ENCODE measurements at regions not wholly inside any gene's neighbourhood (a gene's known extent, or its start where the extent isn't known, plus 50 kb on each side); places are given as distances from the start of the nearest gene placed in this dataset.
"Not testable (repeated sequence)": the region's sequence is repeated elsewhere in the genome, so short reads cannot be mapped to it uniquely, and the experiment has no call there.

GRCh38 chr2:90105142-90105541 lies 1413.7 kb downstream of the RPIA start:
- H3K4me3 ChIP-seq (ENCODE audit: low read depth, low read length); H3K27ac ChIP-seq; H2AFZ ChIP-seq; H3K79me2 ChIP-seq; H3K9ac ChIP-seq; H3K4me1 ChIP-seq; H3K36me3 ChIP-seq (ENCODE audit: control insufficient read depth, insufficient read depth, low read length); H3K4me2 ChIP-seq (ENCODE audit: low read length); H3K27me3 ChIP-seq (ENCODE audit: control insufficient read depth, insufficient read depth, low read length); H3K9me3 ChIP-seq (ENCODE audit: control insufficient read depth, low read length): not testable (repeated sequence)

DNA sequence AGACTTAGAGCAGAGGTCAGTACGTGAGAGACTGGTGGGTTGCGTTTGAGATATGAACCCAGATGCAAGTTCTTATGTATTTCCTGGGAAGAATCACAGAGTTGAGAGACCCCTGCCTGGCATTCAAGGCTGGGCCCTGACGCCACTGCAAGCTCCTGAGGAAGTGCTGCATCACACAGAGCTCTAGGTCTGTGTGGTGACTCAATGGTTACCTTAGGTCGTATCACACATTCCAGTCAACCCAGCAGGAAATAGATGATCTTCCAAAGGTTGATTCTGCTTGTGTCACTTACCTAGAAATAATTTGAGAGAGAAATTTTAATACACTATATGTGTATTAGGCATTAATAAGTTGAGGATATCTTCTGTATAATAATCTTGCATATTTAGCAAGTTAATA lies 1431.9 kb downstream of the RPIA start:
- not testable (repeated sequence) for H3K4me3 ChIP-seq (ENCODE audit: low read depth, low read length); H3K9ac ChIP-seq; H3K36me3 ChIP-seq (ENCODE audit: control insufficient read depth, insufficient read depth, low read length); H3K4me2 ChIP-seq (ENCODE audit: low read length); H3K9me3 ChIP-seq (ENCODE audit: control insufficient read depth, low read length); H3K27me3 ChIP-seq (ENCODE audit: control insufficient read depth, insufficient read depth, low read length); H3K79me2 ChIP-seq; H2AFZ ChIP-seq; H3K4me1 ChIP-seq; H3K27ac ChIP-seq

DNA sequence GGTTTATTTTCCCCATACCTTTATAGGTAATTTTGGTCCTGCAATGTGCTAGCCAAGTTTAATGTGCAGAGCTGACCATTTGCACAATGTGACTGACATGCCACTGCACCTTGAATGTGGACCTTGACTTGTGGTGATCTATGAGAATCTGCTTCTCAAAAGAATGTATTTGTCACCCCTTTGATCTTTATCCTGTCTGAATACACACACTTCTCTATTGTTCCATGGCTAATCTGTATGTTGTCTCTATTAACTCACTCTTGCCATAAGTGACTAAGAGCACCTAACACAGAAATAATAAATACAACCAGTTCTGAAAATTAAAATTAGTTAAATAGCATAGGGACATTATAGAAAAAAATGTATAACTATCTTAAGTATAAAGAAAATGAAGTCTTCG lies 1447.6 kb downstream of the RPIA start:
- not testable (repeated sequence) for H3K4me3 ChIP-seq (ENCODE audit: low read depth, low read length); H3K4me2 ChIP-seq (ENCODE audit: low read length)

GRCh38 chr2:90141558-90141957 lies 1450.1 kb downstream of the RPIA start:
- not testable (repeated sequence) for H3K27ac ChIP-seq; H3K4me1 ChIP-seq; H3K9ac ChIP-seq; H3K4me2 ChIP-seq (ENCODE audit: low read length); H3K4me3 ChIP-seq (ENCODE audit: low read depth, low read length); H3K79me2 ChIP-seq; H3K36me3 ChIP-seq (ENCODE audit: control insufficient read depth, insufficient read depth, low read length); H2AFZ ChIP-seq; H3K9me3 ChIP-seq (ENCODE audit: control insufficient read depth, low read length); H3K27me3 ChIP-seq (ENCODE audit: control insufficient read depth, insufficient read depth, low read length)

More for the DNA sequence above, 1447.6 kb downstream of the RPIA start:
- H3K36me3 ChIP-seq (ENCODE audit: control insufficient read depth, insufficient read depth, low read length); H3K9ac ChIP-seq; H3K27me3 ChIP-seq (ENCODE audit: control insufficient read depth, insufficient read depth, low read length); H3K27ac ChIP-seq; H3K4me1 ChIP-seq; H3K9me3 ChIP-seq (ENCODE audit: control insufficient read depth, low read length); H3K79me2 ChIP-seq; H2AFZ ChIP-seq: not testable (repeated sequence)

DNA sequence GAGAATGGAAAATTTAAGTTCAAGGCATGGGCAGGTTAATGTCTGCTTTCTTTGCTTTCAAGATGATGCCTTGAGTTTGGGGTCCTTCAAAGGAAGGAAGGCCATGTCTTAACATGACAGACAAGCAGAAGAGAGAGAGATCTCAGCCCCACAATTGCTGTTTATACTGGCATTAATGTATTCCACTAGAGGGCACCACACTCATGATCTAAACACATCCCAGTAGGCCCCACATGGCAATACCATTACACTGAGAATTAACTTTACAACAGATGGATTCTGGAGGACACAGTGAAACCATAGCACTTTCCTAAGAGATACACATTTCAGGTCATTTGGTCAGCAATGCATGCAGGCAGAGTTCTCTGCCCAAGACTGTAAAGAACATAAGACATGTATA lies 1460.3 kb downstream of the RPIA start:
- not testable (repeated sequence) for H3K4me1 ChIP-seq; H3K79me2 ChIP-seq; H3K4me2 ChIP-seq (ENCODE audit: low read length); H3K27ac ChIP-seq; H3K4me3 ChIP-seq (ENCODE audit: low read depth, low read length); H3K27me3 ChIP-seq (ENCODE audit: control insufficient read depth, insufficient read depth, low read length); H3K36me3 ChIP-seq (ENCODE audit: control insufficient read depth, insufficient read depth, low read length); H3K9me3 ChIP-seq (ENCODE audit: control insufficient read depth, low read length); H3K9ac ChIP-seq; H2AFZ ChIP-seq

- H3K27me3 ChIP-seq (ENCODE audit: control insufficient read depth, insufficient read depth, low read length); H3K79me2 ChIP-seq; H3K4me1 ChIP-seq; H3K36me3 ChIP-seq (ENCODE audit: control insufficient read depth, insufficient read depth, low read length); H3K9ac ChIP-seq; H3K9me3 ChIP-seq (ENCODE audit: control insufficient read depth, low read length); H2AFZ ChIP-seq; H3K27ac ChIP-seq; H3K4me2 ChIP-seq (ENCODE audit: low read length); H3K4me3 ChIP-seq (ENCODE audit: low read depth, low read length): not testable (repeated sequence)
Measured at GRCh38 chr2:90170978-90171377, 1479.5 kb downstream of the RPIA start.

DNA sequence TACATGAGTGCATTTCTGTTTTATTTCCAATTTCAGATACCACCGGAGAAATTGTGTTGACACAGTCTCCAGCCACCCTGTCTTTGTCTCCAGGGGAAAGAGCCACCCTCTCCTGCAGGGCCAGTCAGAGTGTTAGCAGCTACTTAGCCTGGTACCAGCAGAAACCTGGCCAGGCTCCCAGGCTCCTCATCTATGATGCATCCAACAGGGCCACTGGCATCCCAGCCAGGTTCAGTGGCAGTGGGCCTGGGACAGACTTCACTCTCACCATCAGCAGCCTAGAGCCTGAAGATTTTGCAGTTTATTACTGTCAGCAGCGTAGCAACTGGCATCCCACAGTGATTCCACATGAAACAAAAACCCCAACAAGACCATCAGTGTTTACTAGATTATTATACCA lies 1481.6 kb downstream of the RPIA start:
- H3K9ac ChIP-seq; H3K27me3 ChIP-seq (ENCODE audit: control insufficient read depth, insufficient read depth, low read length); H3K79me2 ChIP-seq; H3K4me2 ChIP-seq (ENCODE audit: low read length); H3K36me3 ChIP-seq (ENCODE audit: control insufficient read depth, insufficient read depth, low read length); H3K4me1 ChIP-seq; H3K4me3 ChIP-seq (ENCODE audit: low read depth, low read length); H2AFZ ChIP-seq; H3K9me3 ChIP-seq (ENCODE audit: control insufficient read depth, low read length); H3K27ac ChIP-seq: not testable (repeated sequence)

- not testable (repeated sequence) for H3K9me3 ChIP-seq (ENCODE audit: control insufficient read depth, low read length); H3K9ac ChIP-seq; H3K27ac ChIP-seq; H3K27me3 ChIP-seq (ENCODE audit: control insufficient read depth, insufficient read depth, low read length); H2AFZ ChIP-seq; H3K4me3 ChIP-seq (ENCODE audit: low read depth, low read length); H3K4me2 ChIP-seq (ENCODE audit: low read length); H3K36me3 ChIP-seq (ENCODE audit: control insufficient read depth, insufficient read depth, low read length); H3K4me1 ChIP-seq; H3K79me2 ChIP-seq
Measured at GRCh38 chr2:90179591-90179990, 1488.1 kb downstream of the RPIA start.
